ENCODE measurements at regions not wholly inside any gene's neighbourhood (a gene's known extent, or its start where the extent isn't known, plus 50 kb on each side); places are given as distances from the start of the nearest gene placed in this dataset.

GRCh38 chr2:105645031-105645937 is 99.4 kb upstream of the NCK2 start:
- DNase-seq (ENCODE audit: low read depth): no peak

GRCh38 chr2:105644174-105644980 is 100.3 kb upstream of the NCK2 start:
- DNase-seq (ENCODE audit: low read depth): peak; percentile 63
- no peak for TF ChIP-seq CTCF (IDR thresholded peaks at IDR 0.05; ENCODE audit: insufficient read depth, low read depth, low read length)
- H3K4me3 ChIP-seq (ENCODE audit: low read depth, low read length): no peak overlapping the region

More at GRCh38 chr2:105645031-105645937, 99.4 kb upstream of the NCK2 start:
- no peak for TF ChIP-seq CTCF (IDR thresholded peaks at IDR 0.05; ENCODE audit: insufficient read depth, low read depth, low read length)
- no peak overlapping the region for H3K4me3 ChIP-seq (ENCODE audit: low read depth, low read length)

GRCh38 chr2:105643405-105644173 is 101.1 kb upstream of the NCK2 start:
- no peak overlapping the region for H3K4me3 ChIP-seq (ENCODE audit: low read depth, low read length)

GRCh38 chr2:105641389-105641811 is 103.3 kb upstream of the NCK2 start:
- no peak overlapping the region for H3K4me3 ChIP-seq (ENCODE audit: low read depth, low read length)
- DNase-seq (ENCODE audit: low read depth): no peak
- TF ChIP-seq CTCF (IDR thresholded peaks at IDR 0.05; ENCODE audit: insufficient read depth, low read depth, low read length): no peak

More at GRCh38 chr2:105643405-105644173, 101.1 kb upstream of the NCK2 start:
- TF ChIP-seq CTCF (IDR thresholded peaks at IDR 0.05; ENCODE audit: insufficient read depth, low read depth, low read length): no peak
- DNase-seq (ENCODE audit: low read depth): no peak

- no peak for TF ChIP-seq CTCF (IDR thresholded peaks at IDR 0.05; ENCODE audit: insufficient read depth, low read depth, low read length)
- no peak for DNase-seq (ENCODE audit: low read depth)
- no peak overlapping the region for H3K4me3 ChIP-seq (ENCODE audit: low read depth, low read length)
These were observed 104.5 kb upstream of the NCK2 start for GRCh38 chr2:105640246-105640645.

GRCh38 chr2:105636109-105636740 is 108.5 kb upstream of the NCK2 start:
- TF ChIP-seq CTCF (IDR thresholded peaks at IDR 0.05; ENCODE audit: insufficient read depth, low read depth, low read length): no peak
- no peak overlapping the region for H3K4me3 ChIP-seq (ENCODE audit: low read depth, low read length)
- DNase-seq (ENCODE audit: low read depth): no peak
